Adrenal gland (tissue), 9 donors: ENCODE measurements at regions not wholly inside any gene's neighbourhood (a gene's known extent, or its start where the extent isn't known, plus 50 kb on each side); places are given as distances from the start of the nearest gene placed in this dataset.

Experiments used
- DNase-seq, 7 donors: peaks; one replicate each; pipeline ENCODE4 v3.0.0-alpha.2; 2019 to 2020
- H3K27ac ChIP-seq, 5 donors: fragments of 200-600 bp; sonication (generic) in 4 of 5; 1 replicate in 3 of 5; 2 replicates in 2 of 5; pipeline versions ENCODE4 v1.5.1 to v1.8.0; 2016 to 2020; ENCODE audit warnings: mild to moderate bottlenecking in 1 of 5
- H3K27me3 ChIP-seq: fragments of 200-600 bp; 2 replicates; pipeline ENCODE4 v1.8.0; 2021
- H3K36me3 ChIP-seq, 2 donors: fragments of 200-600 bp; replicated peaks in 1 of 2; 1 replicate in 1 of 2; 2 replicates in 1 of 2; pipeline versions ENCODE4 v1.5.1 to v1.8.0; 2018 to 2022
- H3K4me1 ChIP-seq, 2 donors: fragments of 200-600 bp; replicated peaks in 1 of 2; 1 replicate in 1 of 2; 2 replicates in 1 of 2; pipeline versions ENCODE4 v1.5.1 to v1.8.0; 2018 to 2021
- H3K4me3 ChIP-seq, 4 donors: fragments of 200-600 bp; sonication (generic) in 3 of 4; one replicate each; pipeline ENCODE4 v1.5.1; 2016 to 2018
- H3K9me3 ChIP-seq, 3 donors: fragments of 200-600 bp; sonication (generic) in 1 of 3; replicated peaks in 1 of 3; 1 replicate in 2 of 3; 2 replicates in 1 of 3; pipeline versions ENCODE4 v1.5.1 to v1.8.0; 2016 to 2021
- CTCF ChIP-seq, 6 experiments: fragments of 450-650 bp in 4 of 6; fragments of 200-600 bp in 2 of 6; sonication (generic) in 1 of 6; IDR thresholded peaks; 1 replicate in 5 of 6; 2 replicates in 1 of 6; pipeline versions ENCODE4 v1.5.1 to v1.8.0; 2016 to 2021; ENCODE audit warnings: antibody characterized with exemption in 6 of 6, mild to moderate bottlenecking in 2 of 6, moderate library complexity in 1 of 6
- POLR2A ChIP-seq, 2 donors: fragments of 450-650 bp; IDR thresholded peaks; one replicate each; pipeline ENCODE4 v1.6.1; 2017; ENCODE audit warnings: antibody characterized with exemption in 2 of 2, mild to moderate bottlenecking in 2 of 2, moderate library complexity in 1 of 2
- WGBS, 4 donors: extraction: QIAGEN DNeasy Blood & Tissue Kit in 2 of 4; methylation state at CpG; one replicate each; pipeline versions ENCODE4 v1.1.5 to v1.1.7; 2013 to 2017; 5-methylcytosine and 5-hydroxymethylcytosine counted together
- intact Hi-C, 2 donors: fragments of 100-400 bp; cut with DNase I; formaldehyde crosslinking; loops; one replicate each; pipeline versions ENCODE4 v1.14.1 to v1.15.0; 2022 to 2023
- donor health status: healthy with polysubstance abuse.
- donor health status: Bipolar disorder and iron deficiency.
- donor health status: DM: yes; HTN: yes; CAD: no.
- donor health status: DM: no; HTN: no; CAD: no.
- donor health status: DM: no; HTN: no; CAD: no.

GRCh38 chr11:8333376-8333775 lies 69.7 kb upstream of the LMO1 start:
- Histone ChIP-seq H3K4me1 (no peaks in the 10 kb centered on the region), H3K27ac (no peak overlapping the region), H3K27me3 (no peaks in the 10 kb centered on the region), H3K36me3 (no peaks in the 10 kb centered on the region), H3K9me3 (no peaks in the 10 kb centered on the region), H3K4me3 (no peak overlapping the region)
- DNase-seq = no peak
- TF ChIP-seq POLR2A (IDR thresholded peaks at IDR 0.05) (no peak), CTCF (IDR thresholded peaks at IDR 0.05) (no peak)
- 87 to 96% (median 95%) methylated on average over 4 of the region's 4 CpGs for WGBS, 4 donors
- intact Hi-C loops = loop anchor here (10.0 kb wide), 1 partner anchor 231 kb away; no protein-coding TSS in a partner anchor

- WGBS, 4 donors = 80 to 85% (median 83%) methylated on average over 12 of the region's 12 CpGs
- intact Hi-C loops = loop anchor here (10.0 kb wide), 1 partner anchor 232 kb away; no protein-coding TSS in a partner anchor
Observed at GRCh38 chr11:8332891-8333290, 69.2 kb upstream of the LMO1 start.

GRCh38 chr11:8332196-8332595 lies 68.5 kb upstream of the LMO1 start:
- 31 to 83% (median 79%) methylated on average over 2 to 4 of the region's 4 CpGs for WGBS, 4 donors

More at GRCh38 chr11:8332891-8333290, 69.2 kb upstream of the LMO1 start:
- Histone ChIP-seq H3K4me3 (no peak overlapping the region), H3K36me3 (no peaks in the 10 kb centered on the region), H3K9me3 (no peaks in the 10 kb centered on the region), H3K4me1 (no peaks in the 10 kb centered on the region), H3K27me3 (no peaks in the 10 kb centered on the region), H3K27ac (no peak overlapping the region)
- TF ChIP-seq CTCF (IDR thresholded peaks at IDR 0.05) (no peak), POLR2A (IDR thresholded peaks at IDR 0.05) (no peak)
- DNase-seq = no peak

GRCh38 chr11:8331767-8332166 lies 68.1 kb upstream of the LMO1 start:
- Histone ChIP-seq H3K9me3 (no peaks in the 10 kb centered on the region), H3K4me3 (no peak overlapping the region), H3K27ac (no peak overlapping the region), H3K27me3 (no peaks in the 10 kb centered on the region), H3K4me1 (no peaks in the 10 kb centered on the region), H3K36me3 (no peaks in the 10 kb centered on the region)
- peak in 5 of 7 donors; percentile 33 to 60 (median 49) for DNase-seq
- 37 to 62% (median 60%) methylated on average over 2 to 3 of the region's 3 CpGs for WGBS, 4 donors
- TF ChIP-seq POLR2A (IDR thresholded peaks at IDR 0.05) (no peak), CTCF (IDR thresholded peaks at IDR 0.05) (no peak)
- intact Hi-C loops = loop anchor here (10.0 kb wide), 1 partner anchor 233 kb away; no protein-coding TSS in a partner anchor

More at GRCh38 chr11:8332196-8332595, 68.5 kb upstream of the LMO1 start:
- H3K27me3 ChIP-seq = no peaks in the 10 kb centered on the region
- H3K27ac ChIP-seq = no peak overlapping the region
- no peaks in the 10 kb centered on the region for H3K9me3 ChIP-seq
- no peaks in the 10 kb centered on the region for H3K4me1 ChIP-seq
- DNase-seq = no peak
- no peaks in the 10 kb centered on the region for H3K36me3 ChIP-seq
- intact Hi-C loops = loop anchor here (10.0 kb wide), 1 partner anchor 233 kb away; no protein-coding TSS in a partner anchor
- H3K4me3 ChIP-seq = no peak overlapping the region
- TF ChIP-seq POLR2A (IDR thresholded peaks at IDR 0.05) (no peak), CTCF (IDR thresholded peaks at IDR 0.05) (no peak)
